GM10248 (cell line): ENCODE measurements at regions not wholly inside any gene's neighbourhood (a gene's known extent, or its start where the extent isn't known, plus 50 kb on each side); places are given as distances from the start of the nearest gene placed in this dataset.

Experiments used
- CTCF ChIA-PET: fragments of 300-600 bp; sonication (Branson Sonifier 250); formaldehyde crosslinking; extraction: SDS; loops from one replicate; lab custom pipeline; 2021; ENCODE audit warnings: antibody characterized with exemption; lab: Yijun Ruan, JAX
- POLR2A ChIA-PET: fragments of 350-650 bp; sonication (Branson Sonifier 250); formaldehyde crosslinking; extraction: SDS; loops from one replicate; lab custom pipeline; 2020; ENCODE audit warnings: antibody characterized with exemption; lab: Yijun Ruan, JAX
- DNase-seq: peaks from one replicate; pipeline ENCODE4 v3.0.0; 2012; ENCODE audit errors: extremely low spot score
- CTCF ChIP-seq: IDR thresholded peaks from 2 replicates; pipeline ENCODE4 v1.5.1; 2012; ENCODE audit warnings: mild to moderate bottlenecking, low read depth; ENCODE audit errors: extremely low read depth, missing control alignments, control extremely low read depth

- ChIA-PET CTCF (no interaction called here), POLR2A (no interaction called here)
- no peak for TF ChIP-seq CTCF
- DNase-seq = no peak
Measured at GRCh38 chr1:83813576-83813975, 185.4 kb downstream of the TTLL7 start.

GRCh38 chr1:83810144-83810543 is 188.8 kb downstream of the TTLL7 start:
- ChIA-PET CTCF (interaction anchor here (1.4 kb wide), 1 partner anchor 18 kb away, joined by 3 read pairs; no protein-coding TSS in a partner anchor), POLR2A (no interaction called here)
- DNase-seq = no peak
- TF ChIP-seq CTCF = no peak

- CTCF ChIA-PET = no interaction called here
- TF ChIP-seq CTCF = no peak
- no peak for DNase-seq
- POLR2A ChIA-PET = no interaction called here
Measured at GRCh38 chr1:83808536-83808935, 190.4 kb downstream of the TTLL7 start.

GRCh38 chr1:83807821-83808220 is 191.1 kb downstream of the TTLL7 start:
- no peak for TF ChIP-seq CTCF
- DNase-seq = no peak
- ChIA-PET POLR2A (no interaction called here), CTCF (interaction anchor here (1.0 kb wide), 1 partner anchor 10 kb away, joined by 3 read pairs; no protein-coding TSS in a partner anchor)

GRCh38 chr1:83807231-83807630 is 191.7 kb downstream of the TTLL7 start:
- DNase-seq = no peak
- CTCF ChIA-PET = interaction anchor here (1.0 kb wide), 1 partner anchor 10 kb away, joined by 3 read pairs; no protein-coding TSS in a partner anchor
- no peak for TF ChIP-seq CTCF
- POLR2A ChIA-PET = no interaction called here

- POLR2A ChIA-PET = no interaction called here
- DNase-seq = no peak
- TF ChIP-seq CTCF = no peak
- CTCF ChIA-PET = no interaction called here
Measured at GRCh38 chr1:83805921-83806320, 193.0 kb downstream of the TTLL7 start.
